HG02642 (cell line): ENCODE measurements at regions not wholly inside any gene's neighbourhood (a gene's known extent, or its start where the extent isn't known, plus 50 kb on each side); places are given as distances from the start of the nearest gene placed in this dataset.

Experiments used
- ATAC-seq: cut with Tn5 transposase; IDR thresholded peaks from one replicate; pipeline ENCODE4 v1.9.1; 2021; ENCODE audit warnings: mild to moderate bottlenecking; ENCODE audit not compliant: unreplicated experiment, poor library complexity

GRCh38 chr18:64287926-64288325, 139.0 kb upstream of the LINC00305 start:
- ATAC-seq: no peak

- ATAC-seq: no peak
These were observed 134.2 kb upstream of the LINC00305 start for GRCh38 chr18:64283059-64283458.

GRCh38 chr18:64278026-64278425, 129.1 kb upstream of the LINC00305 start:
- ATAC-seq: no peak

- no peak for ATAC-seq
These were observed 127.6 kb upstream of the LINC00305 start for GRCh38 chr18:64276311-64277090.

GRCh38 chr18:64275593-64276300, 126.9 kb upstream of the LINC00305 start:
- no peak for ATAC-seq

GRCh38 chr18:64273724-64274123, 124.8 kb upstream of the LINC00305 start:
- no peak for ATAC-seq

- ATAC-seq: no peak
These were observed 123.2 kb upstream of the LINC00305 start for GRCh38 chr18:64271975-64272659.

GRCh38 chr18:64271246-64271645, 122.4 kb upstream of the LINC00305 start:
- no peak for ATAC-seq

GRCh38 chr18:64270608-64271007, 121.7 kb upstream of the LINC00305 start:
- ATAC-seq: no peak

- no peak for ATAC-seq
These were observed 121.2 kb upstream of the LINC00305 start for GRCh38 chr18:64270121-64270520.

- no peak for ATAC-seq
These were observed 115.3 kb upstream of the LINC00305 start for GRCh38 chr18:64264171-64264570.

- no peak for ATAC-seq
These were observed 111.9 kb upstream of the LINC00305 start for GRCh38 chr18:64260810-64261209.

GRCh38 chr18:64259871-64260270, 111.0 kb upstream of the LINC00305 start:
- no peak for ATAC-seq

GRCh38 chr18:64258111-64258650, 109.3 kb upstream of the LINC00305 start:
- ATAC-seq: no peak

- ATAC-seq: no peak
These were observed 105.7 kb upstream of the LINC00305 start for GRCh38 chr18:64254399-64255093.

GRCh38 chr18:64253873-64254272, 105.0 kb upstream of the LINC00305 start:
- ATAC-seq: no peak

- no peak for ATAC-seq
These were observed 104.3 kb upstream of the LINC00305 start for GRCh38 chr18:64253222-64253621.

GRCh38 chr18:64248836-64249235, 99.9 kb upstream of the LINC00305 start:
- ATAC-seq: no peak

GRCh38 chr18:64245126-64245861, 96.4 kb upstream of the LINC00305 start:
- ATAC-seq: no peak

- ATAC-seq: no peak
These were observed 95.7 kb upstream of the LINC00305 start for GRCh38 chr18:64244571-64244970.
